Neural cell (in vitro differentiated cells): ENCODE measurements at regions not wholly inside any gene's neighbourhood (a gene's known extent, or its start where the extent isn't known, plus 50 kb on each side); places are given as distances from the start of the nearest gene placed in this dataset.

ENCODE experiments used
- H2AFZ ChIP-seq: fragments of 200-600, 300-800 bp; sonication (generic), shearing (Covaris generic); 2 replicates; pipeline ENCODE4 v1.6.0; 2014; ENCODE audit warnings: low read depth, mild to moderate bottlenecking, antibody characterized with exemption, low read length, moderate library complexity
- H3F3A ChIP-seq: fragments of 200-600 bp; shearing (Covaris generic); 2 replicates; pipeline ENCODE4 v1.6.1; 2016; ENCODE audit warnings: mild to moderate bottlenecking, moderate library complexity, mixed read lengths, antibody characterized with exemption, low read length; ENCODE audit not compliant: insufficient read depth, poor library complexity, severe bottlenecking
- H3K27ac ChIP-seq: fragments of 200-600, 300-800 bp; sonication (generic), shearing (Covaris generic); 2 replicates; pipeline ENCODE4 v1.5.1; 2014; ENCODE audit warnings: mild to moderate bottlenecking, low read length, moderate library complexity
- H3K27me3 ChIP-seq: fragments of 300-800, 200-600 bp; sonication (generic), shearing (Covaris generic); 2 replicates; pipeline ENCODE4 v1.6.0; 2014; ENCODE audit warnings: mild to moderate bottlenecking, low read depth, low read length, moderate library complexity; ENCODE audit not compliant: insufficient read depth
- H3K36me3 ChIP-seq: fragments of 300-800, 200-600 bp; sonication (generic), shearing (Covaris generic); 2 replicates; pipeline ENCODE4 v1.5.1; 2014; ENCODE audit warnings: mild to moderate bottlenecking, antibody characterized with exemption, low read length, moderate library complexity; ENCODE audit not compliant: insufficient read depth
- H3K4me2 ChIP-seq: fragments of 300-800, 200-600 bp; sonication (generic), shearing (Covaris generic); 2 replicates; pipeline ENCODE4 v1.6.0; 2014; ENCODE audit warnings: mild to moderate bottlenecking, low read length
- H3K4me3 ChIP-seq: fragments of 300-800, 200-600 bp; sonication (generic), shearing (Covaris generic); 2 replicates; pipeline ENCODE4 v1.5.1; 2014; ENCODE audit warnings: mild to moderate bottlenecking, low read length, moderate library complexity
- H3K79me2 ChIP-seq: fragments of 200-600 bp; shearing (Covaris generic); replicated peaks from 2 replicates; pipeline ENCODE4 v1.6.0; 2014; ENCODE audit warnings: mild to moderate bottlenecking, low read length, moderate library complexity; ENCODE audit not compliant: insufficient read depth
- H3K9ac ChIP-seq: fragments of 300-800, 200-600 bp; sonication (generic), shearing (Covaris generic); 2 replicates; pipeline ENCODE4 v1.6.1; 2016; ENCODE audit warnings: mild to moderate bottlenecking, low read length, mixed read lengths
- H3K9me2 ChIP-seq: fragments of 200-600 bp; shearing (Covaris generic); 2 replicates; pipeline ENCODE4 v1.6.1; 2016; ENCODE audit warnings: mild to moderate bottlenecking, low read length, mixed read lengths; ENCODE audit not compliant: insufficient read depth
- H3K9me3 ChIP-seq: fragments of 200-600, 300-800 bp; sonication (generic), shearing (Covaris generic); 2 replicates; pipeline ENCODE4 v1.6.1; 2016; ENCODE audit warnings: mild to moderate bottlenecking, mixed run types, low read length, moderate library complexity, mixed read lengths
- H4K20me1 ChIP-seq: fragments of 200-600 bp; shearing (Covaris generic); 2 replicates; pipeline ENCODE4 v1.6.1; 2016; ENCODE audit warnings: mild to moderate bottlenecking, mixed run types; ENCODE audit not compliant: insufficient read depth
- EP300 ChIP-seq: fragments of 450-650 bp; conservative IDR thresholded peaks from 2 replicates; pipeline ENCODE4 v1.6.1; 2014; ENCODE audit warnings: antibody characterized with exemption, mild to moderate bottlenecking, moderate library complexity; ENCODE audit not compliant: poor library complexity, severe bottlenecking
- EZH2 ChIP-seq: fragments of 200-600, 300-800 bp; shearing (Covaris generic), sonication (generic); IDR thresholded peaks from 2 replicates; pipeline ENCODE4 v1.6.1; 2014; ENCODE audit warnings: antibody characterized with exemption, low read length, borderline replicate concordance, mild to moderate bottlenecking; ENCODE audit not compliant: insufficient read depth, poor library complexity, severe bottlenecking
- MXI1 ChIP-seq: fragments of 450-650 bp; conservative IDR thresholded peaks from 2 replicates; pipeline ENCODE4 v1.6.1; 2014; ENCODE audit warnings: antibody characterized with exemption, mild to moderate bottlenecking; ENCODE audit not compliant: poor library complexity, severe bottlenecking
- POLR2AphosphoS5 ChIP-seq: IDR thresholded peaks from 2 replicates; pipeline ENCODE4 v1.6.1; 2012
- RAD21 ChIP-seq: fragments of 450-650 bp; conservative IDR thresholded peaks from 2 replicates; pipeline ENCODE4 v1.6.1; 2014; ENCODE audit warnings: antibody characterized with exemption, mild to moderate bottlenecking, moderate library complexity
- SMC3 ChIP-seq: fragments of 450-650 bp; conservative IDR thresholded peaks from 2 replicates; pipeline ENCODE4 v1.6.1; 2014; ENCODE audit warnings: antibody characterized with exemption, mild to moderate bottlenecking, moderate library complexity; ENCODE audit not compliant: poor library complexity
- TAF1 ChIP-seq: IDR thresholded peaks from 2 replicates; pipeline ENCODE4 v1.6.1; 2012; ENCODE audit warnings: low read depth
- TF ChIP-seq, protein P1 (sequence below): IDR thresholded peaks from 2 replicates; pipeline ENCODE4 v1.6.1; 2012; ENCODE audit warnings: borderline replicate concordance
- TF ChIP-seq, protein P2 (sequence below): fragments of 450-650 bp; IDR thresholded peaks from 2 replicates; pipeline ENCODE4 v1.5.1; 2014; ENCODE audit warnings: antibody characterized with exemption, mild to moderate bottlenecking, moderate library complexity; ENCODE audit not compliant: poor library complexity, severe bottlenecking

DNA sequence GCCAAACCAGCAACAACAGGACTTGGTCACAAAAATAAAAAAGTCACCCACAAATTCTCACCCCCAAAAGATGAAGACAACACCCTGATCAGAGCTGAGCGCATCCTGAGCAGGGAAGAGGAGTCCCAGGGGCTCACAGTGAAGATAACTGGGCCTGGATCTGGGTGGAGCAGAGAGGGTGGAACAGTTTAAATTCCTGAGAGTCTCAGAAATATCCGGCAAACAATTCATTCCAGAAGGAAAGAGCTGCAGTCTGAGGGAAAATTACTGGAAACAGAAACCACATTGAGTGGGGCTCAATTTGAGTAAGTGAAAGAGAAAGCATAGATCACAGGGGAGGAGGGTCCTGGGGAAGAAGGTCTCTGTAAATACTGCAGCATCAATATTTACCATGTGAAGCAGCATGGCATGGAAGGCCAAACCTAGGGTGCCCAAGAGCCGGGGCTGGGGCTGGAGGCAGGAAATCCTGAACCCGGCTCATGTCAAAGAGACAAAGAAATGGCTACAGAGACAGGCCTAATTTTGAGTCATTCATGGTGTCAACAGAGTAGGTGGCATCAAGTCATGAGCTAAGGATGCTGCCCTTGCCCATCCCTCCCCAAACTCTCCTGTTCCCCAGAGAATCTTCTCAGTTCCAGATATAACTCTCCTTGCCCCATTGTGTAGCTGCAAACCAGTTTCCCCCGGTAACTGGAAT lies 61.4 kb upstream of the ZBTB7C start:
- TF ChIP-seq POLR2AphosphoS5: no peak
- TF ChIP-seq EP300: no peak
- TF ChIP-seq MXI1: no peak
- TF ChIP-seq TAF1: no peak
- no peak for TF ChIP-seq SMC3
- TF ChIP-seq, protein P1, sequence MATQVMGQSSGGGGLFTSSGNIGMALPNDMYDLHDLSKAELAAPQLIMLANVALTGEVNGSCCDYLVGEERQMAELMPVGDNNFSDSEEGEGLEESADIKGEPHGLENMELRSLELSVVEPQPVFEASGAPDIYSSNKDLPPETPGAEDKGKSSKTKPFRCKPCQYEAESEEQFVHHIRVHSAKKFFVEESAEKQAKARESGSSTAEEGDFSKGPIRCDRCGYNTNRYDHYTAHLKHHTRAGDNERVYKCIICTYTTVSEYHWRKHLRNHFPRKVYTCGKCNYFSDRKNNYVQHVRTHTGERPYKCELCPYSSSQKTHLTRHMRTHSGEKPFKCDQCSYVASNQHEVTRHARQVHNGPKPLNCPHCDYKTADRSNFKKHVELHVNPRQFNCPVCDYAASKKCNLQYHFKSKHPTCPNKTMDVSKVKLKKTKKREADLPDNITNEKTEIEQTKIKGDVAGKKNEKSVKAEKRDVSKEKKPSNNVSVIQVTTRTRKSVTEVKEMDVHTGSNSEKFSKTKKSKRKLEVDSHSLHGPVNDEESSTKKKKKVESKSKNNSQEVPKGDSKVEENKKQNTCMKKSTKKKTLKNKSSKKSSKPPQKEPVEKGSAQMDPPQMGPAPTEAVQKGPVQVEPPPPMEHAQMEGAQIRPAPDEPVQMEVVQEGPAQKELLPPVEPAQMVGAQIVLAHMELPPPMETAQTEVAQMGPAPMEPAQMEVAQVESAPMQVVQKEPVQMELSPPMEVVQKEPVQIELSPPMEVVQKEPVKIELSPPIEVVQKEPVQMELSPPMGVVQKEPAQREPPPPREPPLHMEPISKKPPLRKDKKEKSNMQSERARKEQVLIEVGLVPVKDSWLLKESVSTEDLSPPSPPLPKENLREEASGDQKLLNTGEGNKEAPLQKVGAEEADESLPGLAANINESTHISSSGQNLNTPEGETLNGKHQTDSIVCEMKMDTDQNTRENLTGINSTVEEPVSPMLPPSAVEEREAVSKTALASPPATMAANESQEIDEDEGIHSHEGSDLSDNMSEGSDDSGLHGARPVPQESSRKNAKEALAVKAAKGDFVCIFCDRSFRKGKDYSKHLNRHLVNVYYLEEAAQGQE: no peak
- no peak for TF ChIP-seq EZH2
- TF ChIP-seq, protein P2, sequence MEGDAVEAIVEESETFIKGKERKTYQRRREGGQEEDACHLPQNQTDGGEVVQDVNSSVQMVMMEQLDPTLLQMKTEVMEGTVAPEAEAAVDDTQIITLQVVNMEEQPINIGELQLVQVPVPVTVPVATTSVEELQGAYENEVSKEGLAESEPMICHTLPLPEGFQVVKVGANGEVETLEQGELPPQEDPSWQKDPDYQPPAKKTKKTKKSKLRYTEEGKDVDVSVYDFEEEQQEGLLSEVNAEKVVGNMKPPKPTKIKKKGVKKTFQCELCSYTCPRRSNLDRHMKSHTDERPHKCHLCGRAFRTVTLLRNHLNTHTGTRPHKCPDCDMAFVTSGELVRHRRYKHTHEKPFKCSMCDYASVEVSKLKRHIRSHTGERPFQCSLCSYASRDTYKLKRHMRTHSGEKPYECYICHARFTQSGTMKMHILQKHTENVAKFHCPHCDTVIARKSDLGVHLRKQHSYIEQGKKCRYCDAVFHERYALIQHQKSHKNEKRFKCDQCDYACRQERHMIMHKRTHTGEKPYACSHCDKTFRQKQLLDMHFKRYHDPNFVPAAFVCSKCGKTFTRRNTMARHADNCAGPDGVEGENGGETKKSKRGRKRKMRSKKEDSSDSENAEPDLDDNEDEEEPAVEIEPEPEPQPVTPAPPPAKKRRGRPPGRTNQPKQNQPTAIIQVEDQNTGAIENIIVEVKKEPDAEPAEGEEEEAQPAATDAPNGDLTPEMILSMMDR: no peak
- H3K9me3 ChIP-seq: no peaks in the 10 kb centered on the region
- no peaks in the 10 kb centered on the region for H3K27me3 ChIP-seq
- H3K36me3 ChIP-seq: no peaks in the 10 kb centered on the region
- no peak overlapping the region for H2AFZ ChIP-seq
- H3K4me3 ChIP-seq: no peak overlapping the region
- H3K4me2 ChIP-seq: no peak overlapping the region
- H4K20me1 ChIP-seq: no peaks in the 10 kb centered on the region
- H3K9me2 ChIP-seq: no peaks in the 10 kb centered on the region
- no peaks in the 10 kb centered on the region for H3K79me2 ChIP-seq
- H3K27ac ChIP-seq: no peak overlapping the region
- H3K9ac ChIP-seq: no peak overlapping the region
- H3F3A ChIP-seq: no peaks in the 10 kb centered on the region

DNA sequence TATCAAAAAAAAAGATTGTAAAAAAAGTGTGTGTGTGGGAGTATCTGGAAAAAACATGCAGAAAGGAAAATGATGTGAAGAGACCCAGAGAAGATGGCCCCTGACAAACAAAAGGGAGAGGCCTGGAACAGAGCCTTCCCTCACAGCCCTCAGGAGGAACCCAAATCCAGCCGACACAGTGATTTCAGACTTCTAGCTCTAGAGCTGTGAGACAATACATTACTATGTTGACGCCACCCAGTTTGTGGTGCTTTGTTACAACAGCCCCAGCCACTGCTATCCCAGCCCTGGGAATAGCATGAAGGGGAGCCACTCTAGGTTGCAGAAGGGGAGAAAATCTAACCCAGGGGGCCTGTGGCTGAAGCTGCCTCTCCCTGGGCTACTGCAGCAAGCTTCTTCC lies 59.0 kb upstream of the ZBTB7C start:
- no peak overlapping the region for H2AFZ ChIP-seq
- no peak for TF ChIP-seq TAF1
- TF ChIP-seq SMC3: no peak
- TF ChIP-seq RAD21: no peak
- TF ChIP-seq EP300: no peak
- no peak for TF ChIP-seq POLR2AphosphoS5
- TF ChIP-seq, protein P1: no peak
- no peak for TF ChIP-seq EZH2
- TF ChIP-seq MXI1: no peak
- TF ChIP-seq, protein P2: no peak

More for the DNA sequence above, 59.0 kb upstream of the ZBTB7C start:
- Histone ChIP-seq H3F3A (no peaks in the 10 kb centered on the region), H3K4me2 (no peak overlapping the region), H3K9ac (no peak overlapping the region), H4K20me1 (no peaks in the 10 kb centered on the region), H3K4me3 (no peak overlapping the region), H3K9me2 (no peaks in the 10 kb centered on the region), H3K36me3 (no peaks in the 10 kb centered on the region), H3K27ac (no peak overlapping the region), H3K79me2 (no peaks in the 10 kb centered on the region), H3K9me3 (no peaks in the 10 kb centered on the region), H3K27me3 (no peaks in the 10 kb centered on the region)
